ENCODE measurements at regions not wholly inside any gene's neighbourhood (a gene's known extent, or its start where the extent isn't known, plus 50 kb on each side); places are given as distances from the start of the nearest gene placed in this dataset.

GRCh38 chr1:198399452-198399851 lies 141.0 kb downstream of the ATP6V1G3 start:
- no peaks in the 10 kb centered on the region for H3K36me3 Mint-ChIP-seq (ENCODE audit: low read depth)
- no peak overlapping the region for H3K27ac Mint-ChIP-seq (ENCODE audit: unreplicated experiment)
- no peak overlapping the region for H3K4me3 Mint-ChIP-seq
- H3K4me1 Mint-ChIP-seq = no peaks in the 10 kb centered on the region
- no peak for DNase-seq (ENCODE audit: low read depth, low spot score)
- no peak for TF ChIP-seq CTCF (conservative IDR thresholded peaks at IDR 0.05)
- peaks cover 2% of the 10 kb centered on the region for H3K9me3 Mint-ChIP-seq
- H3K27me3 Mint-ChIP-seq (ENCODE audit: low read depth) = peaks cover 2% of the 10 kb centered on the region

GRCh38 chr1:198397208-198397808 lies 143.2 kb downstream of the ATP6V1G3 start:
- TF ChIP-seq CTCF (conservative IDR thresholded peaks at IDR 0.05) = no peak
- no peaks in the 10 kb centered on the region for H3K36me3 Mint-ChIP-seq (ENCODE audit: low read depth)
- peaks cover 2% of the 10 kb centered on the region for H3K27me3 Mint-ChIP-seq (ENCODE audit: low read depth)
- no peak overlapping the region for H3K4me3 Mint-ChIP-seq
- no peak for DNase-seq (ENCODE audit: low read depth, low spot score)
- H3K9me3 Mint-ChIP-seq = peaks cover 1% of the 10 kb centered on the region
- no peak overlapping the region for H3K27ac Mint-ChIP-seq (ENCODE audit: unreplicated experiment)
- H3K4me1 Mint-ChIP-seq = no peaks in the 10 kb centered on the region

- Mint-ChIP-seq H3K36me3 (ENCODE audit: low read depth) (no peaks in the 10 kb centered on the region), H3K4me1 (peaks cover 5% of the 10 kb centered on the region)
Observed at GRCh38 chr1:198391393-198392020, 149.0 kb downstream of the ATP6V1G3 start.

GRCh38 chr1:198387587-198387986 lies 152.9 kb downstream of the ATP6V1G3 start:
- Mint-ChIP-seq H3K4me1 (peaks cover 5% of the 10 kb centered on the region), H3K4me3 (no peak overlapping the region), H3K36me3 (ENCODE audit: low read depth) (no peaks in the 10 kb centered on the region), H3K9me3 (no peaks in the 10 kb centered on the region), H3K27ac (ENCODE audit: unreplicated experiment) (no peak overlapping the region), H3K27me3 (ENCODE audit: low read depth) (no peaks in the 10 kb centered on the region)
- TF ChIP-seq CTCF (conservative IDR thresholded peaks at IDR 0.05) = no peak
- DNase-seq (ENCODE audit: low read depth, low spot score) = no peak

More at GRCh38 chr1:198391393-198392020, 149.0 kb downstream of the ATP6V1G3 start:
- Mint-ChIP-seq H3K27ac (ENCODE audit: unreplicated experiment) (no peak overlapping the region), H3K27me3 (ENCODE audit: low read depth) (no peaks in the 10 kb centered on the region), H3K4me3 (no peak overlapping the region), H3K9me3 (no peaks in the 10 kb centered on the region)
- no peak for TF ChIP-seq CTCF (conservative IDR thresholded peaks at IDR 0.05)
- DNase-seq (ENCODE audit: low read depth, low spot score) = no peak

- DNase-seq (ENCODE audit: low read depth, low spot score) = no peak
- H3K27ac Mint-ChIP-seq (ENCODE audit: unreplicated experiment) = no peak overlapping the region
- H3K27me3 Mint-ChIP-seq (ENCODE audit: low read depth) = no peaks in the 10 kb centered on the region
- no peaks in the 10 kb centered on the region for H3K4me1 Mint-ChIP-seq
- H3K4me3 Mint-ChIP-seq = no peak overlapping the region
- no peak for TF ChIP-seq CTCF (conservative IDR thresholded peaks at IDR 0.05)
- H3K9me3 Mint-ChIP-seq = no peaks in the 10 kb centered on the region
- no peaks in the 10 kb centered on the region for H3K36me3 Mint-ChIP-seq (ENCODE audit: low read depth)
Observed at GRCh38 chr1:198380275-198380674, 160.2 kb downstream of the ATP6V1G3 start.

Data from neural crest cell (in vitro differentiated cells).